SK-N-SH (cell line): ENCODE measurements at regions not wholly inside any gene's neighbourhood (a gene's known extent, or its start where the extent isn't known, plus 50 kb on each side); places are given as distances from the start of the nearest gene placed in this dataset.

Source experiments
- CTCF ChIA-PET: fragments of 300-600, 350-600 bp; formaldehyde crosslinking; extraction: SDS; loops from one replicate; lab custom pipeline; 2021; lab: Yijun Ruan, JAX
- POLR2A ChIA-PET: fragments of 350-600 bp; sonication (Branson Sonifier 250); formaldehyde crosslinking; extraction: SDS; loops from one replicate; lab custom pipeline; 2020; ENCODE audit warnings: antibody characterized with exemption, inconsistent platforms; lab: Yijun Ruan, JAX
- DNase-seq: peaks from one replicate; pipeline ENCODE4 v3.0.0; 2012
- H2AFZ ChIP-seq: fragments of 200-600 bp; sonication (generic); 2 replicates; pipeline ENCODE4 v1.8.1; 2016; ENCODE audit warnings: antibody characterized with exemption, mild to moderate bottlenecking, low read depth
- H3F3A ChIP-seq: fragments of 200-600 bp; sonication (generic); replicated peaks from 2 replicates; pipeline ENCODE3; 2016; ENCODE audit warnings: antibody characterized with exemption, mild to moderate bottlenecking; ENCODE audit not compliant: insufficient read depth
- H3K27ac ChIP-seq, 2 experiments: fragments of 200-500 bp in 1 of 2; fragments of 200-600 bp in 1 of 2; sonication (Bioruptor generic) in 1 of 2; sonication (generic), shearing (Covaris generic) in 1 of 2; 2 replicates each; pipeline versions ENCODE4 v1.5.1 to v1.6.1; 2014 to 2016; ENCODE audit warnings: low read depth in 2 of 2, inconsistent platforms in 1 of 2, low read length in 1 of 2, mild to moderate bottlenecking in 1 of 2, mixed read lengths in 1 of 2
- H3K27me3 ChIP-seq: fragments of 200-600 bp; sonication (generic), shearing (Covaris generic); 2 replicates; pipeline ENCODE4 v1.6.1; 2016; ENCODE audit warnings: mixed run types; ENCODE audit not compliant: insufficient read depth
- H3K36me3 ChIP-seq, 2 experiments: fragments of 200-500 bp in 1 of 2; fragments of 200-600 bp in 1 of 2; sonication (Bioruptor generic) in 1 of 2; sonication (generic) in 1 of 2; replicated peaks in 1 of 2; 2 replicates each; pipeline versions ENCODE3 to v1.5.1; 2014 to 2016; ENCODE audit warnings: low read length in 1 of 2, mild to moderate bottlenecking in 1 of 2; ENCODE audit not compliant: insufficient read depth in 2 of 2, control insufficient read depth in 1 of 2
- H3K4me1 ChIP-seq, 2 experiments: fragments of 200-500 bp in 1 of 2; fragments of 200-600 bp in 1 of 2; sonication (Bioruptor generic) in 1 of 2; sonication (generic), shearing (Covaris generic) in 1 of 2; 2 replicates each; pipeline versions ENCODE4 v1.5.1 to v1.6.1; 2014 to 2016; ENCODE audit warnings: low read depth in 1 of 2, low read length in 1 of 2, mixed run types in 1 of 2; ENCODE audit not compliant: insufficient read depth in 2 of 2, control insufficient read depth in 1 of 2
- H3K4me2 ChIP-seq: fragments of 200-600 bp; sonication (generic), shearing (Covaris generic); 2 replicates; pipeline ENCODE4 v1.6.1; 2017; ENCODE audit warnings: mixed run types
- H3K4me3 ChIP-seq, 2 experiments: fragments of 200-500 bp in 1 of 2; fragments of 200-600 bp in 1 of 2; sonication (Bioruptor generic) in 1 of 2; sonication (generic), shearing (Covaris generic) in 1 of 2; 2 replicates each; pipeline versions ENCODE4 v1.5.1 to v1.8.1; 2014 to 2016; ENCODE audit warnings: low read depth in 2 of 2, inconsistent platforms in 1 of 2, low read length in 1 of 2, mild to moderate bottlenecking in 1 of 2, mixed read lengths in 1 of 2, moderate library complexity in 1 of 2
- H3K79me2 ChIP-seq: fragments of 200-600 bp; sonication (generic); 2 replicates; pipeline ENCODE4 v1.8.1; 2017; ENCODE audit warnings: mild to moderate bottlenecking; ENCODE audit not compliant: insufficient read depth
- H3K9ac ChIP-seq: fragments of 200-600 bp; sonication (generic); 2 replicates; pipeline ENCODE4 v1.6.1; 2017; ENCODE audit warnings: mixed run types
- H3K9me2 ChIP-seq: fragments of 200-600 bp; sonication (generic); 2 replicates; pipeline ENCODE4 v1.6.1; 2017; ENCODE audit warnings: mixed run types
- H3K9me3 ChIP-seq: fragments of 200-600 bp; sonication (generic); 2 replicates; pipeline ENCODE4 v1.6.1; 2017; ENCODE audit warnings: mixed run types, mild to moderate bottlenecking, moderate library complexity
- H4K20me1 ChIP-seq: fragments of 200-600 bp; sonication (generic); 2 replicates; pipeline ENCODE4 v1.6.1; 2017; ENCODE audit warnings: mild to moderate bottlenecking, mixed run types; ENCODE audit not compliant: insufficient read depth
- CHD2 ChIP-seq: fragments of 150-350 bp; IDR thresholded peaks from 2 replicates; pipeline ENCODE4 v1.6.1; 2018; ENCODE audit warnings: low read length; ENCODE audit not compliant: partially characterized antibody
- ELF1 ChIP-seq: IDR thresholded peaks from 2 replicates; pipeline ENCODE4 v1.4.0; 2012
- FOXM1 ChIP-seq: IDR thresholded peaks from 2 replicates; pipeline ENCODE4 v1.4.0; 2012; ENCODE audit warnings: low read depth, mild to moderate bottlenecking
- GABPA ChIP-seq: IDR thresholded peaks from 2 replicates; pipeline ENCODE4 v1.4.0; 2012; ENCODE audit warnings: low read depth, mild to moderate bottlenecking
- NFIC ChIP-seq: IDR thresholded peaks from 2 replicates; pipeline ENCODE4 v1.4.0; 2012; ENCODE audit warnings: borderline replicate concordance
- PBX3 ChIP-seq: IDR thresholded peaks from 2 replicates; pipeline ENCODE4; 2012
- RAD21 ChIP-seq: IDR thresholded peaks from 2 replicates; pipeline ENCODE4 v1.6.1; 2012; ENCODE audit warnings: mild to moderate bottlenecking, low read length
- RCOR1 ChIP-seq: fragments of 150-350 bp; IDR thresholded peaks from 2 replicates; pipeline ENCODE4 v1.6.1; 2017; ENCODE audit warnings: antibody characterized with exemption, low read length
- RXRA ChIP-seq: IDR thresholded peaks from 2 replicates; pipeline ENCODE4 v1.4.0; 2012; ENCODE audit warnings: low read depth, mild to moderate bottlenecking, borderline replicate concordance
- SMC3 ChIP-seq: IDR thresholded peaks from 2 replicates; pipeline ENCODE4 v1.6.1; 2012; ENCODE audit warnings: low read depth, low read length, improper control_type of control experiment
- USF2 ChIP-seq: fragments of 150-350 bp; IDR thresholded peaks from 2 replicates; pipeline ENCODE4 v1.6.1; 2017; ENCODE audit warnings: antibody characterized with exemption, low read length, low read depth, borderline replicate concordance
- YY1 ChIP-seq: IDR thresholded peaks from 2 replicates; pipeline ENCODE4 v1.4.0; 2012; ENCODE audit warnings: low read depth, mild to moderate bottlenecking
- WGBS: methylation state at CpG from one replicate; pipeline ENCODE4 v1.1.6; 2017; ENCODE audit warnings: low lambda C conversion rate; 5-methylcytosine and 5-hydroxymethylcytosine counted together
- TF ChIP-seq, protein P1 (sequence below): IDR thresholded peaks from 2 replicates; pipeline ENCODE4 v1.6.1; 2012; ENCODE audit warnings: mild to moderate bottlenecking, low read depth, low read length, moderate library complexity
- TF ChIP-seq, protein P2 (sequence below): IDR thresholded peaks from 2 replicates; pipeline ENCODE4 v1.4.0; 2012; ENCODE audit warnings: low read depth, borderline replicate concordance

GRCh38 chr4:60033826-60034225 lies 1166.3 kb upstream of the ADGRL3 start:
- Histone ChIP-seq H2AFZ (no peak overlapping the region), H3K4me2 (no peak overlapping the region), H3K9me3 (no peaks in the 10 kb centered on the region), H3K27ac (no peak overlapping the region), H3K79me2 (no peaks in the 10 kb centered on the region)
- TF ChIP-seq RCOR1: no peak
- TF ChIP-seq, protein P1, sequence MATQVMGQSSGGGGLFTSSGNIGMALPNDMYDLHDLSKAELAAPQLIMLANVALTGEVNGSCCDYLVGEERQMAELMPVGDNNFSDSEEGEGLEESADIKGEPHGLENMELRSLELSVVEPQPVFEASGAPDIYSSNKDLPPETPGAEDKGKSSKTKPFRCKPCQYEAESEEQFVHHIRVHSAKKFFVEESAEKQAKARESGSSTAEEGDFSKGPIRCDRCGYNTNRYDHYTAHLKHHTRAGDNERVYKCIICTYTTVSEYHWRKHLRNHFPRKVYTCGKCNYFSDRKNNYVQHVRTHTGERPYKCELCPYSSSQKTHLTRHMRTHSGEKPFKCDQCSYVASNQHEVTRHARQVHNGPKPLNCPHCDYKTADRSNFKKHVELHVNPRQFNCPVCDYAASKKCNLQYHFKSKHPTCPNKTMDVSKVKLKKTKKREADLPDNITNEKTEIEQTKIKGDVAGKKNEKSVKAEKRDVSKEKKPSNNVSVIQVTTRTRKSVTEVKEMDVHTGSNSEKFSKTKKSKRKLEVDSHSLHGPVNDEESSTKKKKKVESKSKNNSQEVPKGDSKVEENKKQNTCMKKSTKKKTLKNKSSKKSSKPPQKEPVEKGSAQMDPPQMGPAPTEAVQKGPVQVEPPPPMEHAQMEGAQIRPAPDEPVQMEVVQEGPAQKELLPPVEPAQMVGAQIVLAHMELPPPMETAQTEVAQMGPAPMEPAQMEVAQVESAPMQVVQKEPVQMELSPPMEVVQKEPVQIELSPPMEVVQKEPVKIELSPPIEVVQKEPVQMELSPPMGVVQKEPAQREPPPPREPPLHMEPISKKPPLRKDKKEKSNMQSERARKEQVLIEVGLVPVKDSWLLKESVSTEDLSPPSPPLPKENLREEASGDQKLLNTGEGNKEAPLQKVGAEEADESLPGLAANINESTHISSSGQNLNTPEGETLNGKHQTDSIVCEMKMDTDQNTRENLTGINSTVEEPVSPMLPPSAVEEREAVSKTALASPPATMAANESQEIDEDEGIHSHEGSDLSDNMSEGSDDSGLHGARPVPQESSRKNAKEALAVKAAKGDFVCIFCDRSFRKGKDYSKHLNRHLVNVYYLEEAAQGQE: no peak
- TF ChIP-seq, protein P2, sequence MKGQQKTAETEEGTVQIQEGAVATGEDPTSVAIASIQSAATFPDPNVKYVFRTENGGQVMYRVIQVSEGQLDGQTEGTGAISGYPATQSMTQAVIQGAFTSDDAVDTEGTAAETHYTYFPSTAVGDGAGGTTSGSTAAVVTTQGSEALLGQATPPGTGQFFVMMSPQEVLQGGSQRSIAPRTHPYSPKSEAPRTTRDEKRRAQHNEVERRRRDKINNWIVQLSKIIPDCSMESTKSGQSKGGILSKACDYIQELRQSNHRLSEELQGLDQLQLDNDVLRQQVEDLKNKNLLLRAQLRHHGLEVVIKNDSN: no peak
- TF ChIP-seq, all 33 proteins: peak for 0
- ChIA-PET CTCF (no interaction called here), POLR2A (no interaction called here)
- Histone ChIP-seq H3K4me3 (no peak overlapping the region), H3F3A (no peaks in the 10 kb centered on the region), H3K36me3 (no peaks in the 10 kb centered on the region), H3K9me2 (no peaks in the 10 kb centered on the region), H3K9ac (no peak overlapping the region), H3K4me1 (no peaks in the 10 kb centered on the region; a peak in 1 of 4 replicates), H3K27me3 (no peaks in the 10 kb centered on the region), H4K20me1 (no peaks in the 10 kb centered on the region)
- 28% methylated on average over 3 of the region's 6 CpGs for WGBS
- no peak for DNase-seq

- POLR2A ChIA-PET: no interaction called here
- no peaks in the 10 kb centered on the region for H3K27me3 ChIP-seq
- no peak overlapping the region for H3K27ac ChIP-seq
Observed at GRCh38 chr4:60034361-60034760, 1165.8 kb upstream of the ADGRL3 start.

More at GRCh38 chr4:60034361-60034760, 1165.8 kb upstream of the ADGRL3 start:
- Histone ChIP-seq H3K79me2 (no peaks in the 10 kb centered on the region), H3F3A (no peaks in the 10 kb centered on the region), H3K4me1 (no peaks in the 10 kb centered on the region; a peak in 1 of 4 replicates), H3K4me2 (no peak overlapping the region), H4K20me1 (no peaks in the 10 kb centered on the region), H3K9me2 (no peaks in the 10 kb centered on the region), H3K4me3 (no peak overlapping the region), H3K9me3 (no peaks in the 10 kb centered on the region), H2AFZ (no peak overlapping the region), H3K9ac (no peak overlapping the region), H3K36me3 (no peaks in the 10 kb centered on the region)
- TF ChIP-seq NFIC: no peak
- TF ChIP-seq ELF1: no peak
- no peak for TF ChIP-seq YY1
- no peak for TF ChIP-seq USF2
- no peak for TF ChIP-seq SMC3
- no peak for TF ChIP-seq RCOR1
- no peak for TF ChIP-seq PBX3
- no peak for TF ChIP-seq GABPA
- TF ChIP-seq FOXM1: no peak
- no peak for TF ChIP-seq RXRA
- no peak for TF ChIP-seq CHD2
- TF ChIP-seq RAD21: no peak
- CTCF ChIA-PET: no interaction called here
- 8% methylated on average over 5 of the region's 6 CpGs for WGBS
- DNase-seq: no peak
